Stimulated activated CD4-positive, alpha-beta T cell treated with anti-CD3 and anti-CD28 coated beads, Interleukin-12 subunit alpha, Interleukin-12 subunit beta, amount 100 ng/mL, for 4 hours (primary cell): ENCODE measurements at regions not wholly inside any gene's neighbourhood (a gene's known extent, or its start where the extent isn't known, plus 50 kb on each side); places are given as distances from the start of the nearest gene placed in this dataset.
"Not testable (repeated sequence)": the region's sequence is repeated elsewhere in the genome, so short reads cannot be mapped to it uniquely, and the experiment has no call there.

Experiments
- DNase-seq: peaks from one replicate; pipeline ENCODE4 v3.0.0-alpha.2; 2020

GRCh38 chr1:29681416-29681815, 445.1 kb downstream of the PTPRU start:
- not testable (repeated sequence) for DNase-seq

- no peak for DNase-seq
These were observed 443.7 kb downstream of the PTPRU start for GRCh38 chr1:29679828-29680558.

- DNase-seq = no peak
These were observed 443.0 kb downstream of the PTPRU start for GRCh38 chr1:29679316-29679715.

GRCh38 chr1:29677028-29678024, 441.0 kb downstream of the PTPRU start:
- no peak for DNase-seq

GRCh38 chr1:29676496-29676895, 440.2 kb downstream of the PTPRU start:
- no peak for DNase-seq

- no peak for DNase-seq
These were observed 439.4 kb downstream of the PTPRU start for GRCh38 chr1:29675481-29676263.

GRCh38 chr1:29674627-29675326, 438.5 kb downstream of the PTPRU start:
- no peak for DNase-seq

- DNase-seq = no peak
These were observed 437.6 kb downstream of the PTPRU start for GRCh38 chr1:29673669-29674626.

GRCh38 chr1:29673228-29673500, 436.8 kb downstream of the PTPRU start:
- no peak for DNase-seq

GRCh38 chr1:29672416-29673227, 436.3 kb downstream of the PTPRU start:
- no peak for DNase-seq

GRCh38 chr1:29671446-29672356, 435.4 kb downstream of the PTPRU start:
- DNase-seq = no peak

- no peak for DNase-seq
These were observed 434.4 kb downstream of the PTPRU start for GRCh38 chr1:29670752-29671151.

GRCh38 chr1:29669912-29670311, 433.6 kb downstream of the PTPRU start:
- DNase-seq = no peak

- no peak for DNase-seq
These were observed 433.0 kb downstream of the PTPRU start for GRCh38 chr1:29669158-29669871.

- DNase-seq = no peak
These were observed 432.3 kb downstream of the PTPRU start for GRCh38 chr1:29668551-29669157.

GRCh38 chr1:29667951-29668350, 431.6 kb downstream of the PTPRU start:
- DNase-seq = no peak

GRCh38 chr1:29664711-29665110, 428.4 kb downstream of the PTPRU start:
- no peak for DNase-seq

GRCh38 chr1:29658688-29659087, 422.4 kb downstream of the PTPRU start:
- no peak for DNase-seq
